Spleen (tissue), 11 donors: ENCODE measurements at regions not wholly inside any gene's neighbourhood (a gene's known extent, or its start where the extent isn't known, plus 50 kb on each side); places are given as distances from the start of the nearest gene placed in this dataset.
A peak's percentile ranks its signal among the peaks of the same experiment; 100 is the strongest.
"Not testable (repeated sequence)": the region's sequence is repeated elsewhere in the genome, so short reads cannot be mapped to it uniquely, and the experiment has no call there.

Experiments
- DNase-seq: peaks from one replicate; pipeline ENCODE4 v3.0.0-alpha.2; 2020
- H3K27ac ChIP-seq, 8 donors: fragments of 200-600 bp; sonication (generic) in 7 of 8; 1 replicate in 4 of 8; 2 replicates in 4 of 8; pipeline versions ENCODE4 v1.5.0 to v1.8.0; 2016 to 2021; ENCODE audit warnings: inconsistent platforms in 4 of 8, mild to moderate bottlenecking in 4 of 8, moderate library complexity in 1 of 8
- H3K27me3 ChIP-seq, 7 donors: fragments of 200-600 bp; sonication (generic) in 6 of 7; replicated peaks in 1 of 7; 1 replicate in 4 of 7; 2 replicates in 3 of 7; pipeline versions ENCODE4 v1.5.0 to v1.8.0; 2016 to 2021; ENCODE audit warnings: inconsistent platforms in 3 of 7, mild to moderate bottlenecking in 1 of 7
- H3K36me3 ChIP-seq, 6 donors: fragments of 200-600 bp; sonication (generic) in 5 of 6; 1 replicate in 4 of 6; 2 replicates in 2 of 6; pipeline versions ENCODE4 v1.5.0 to v1.8.0; 2016 to 2021; ENCODE audit warnings: inconsistent platforms in 2 of 6
- H3K4me1 ChIP-seq, 6 donors: fragments of 200-600 bp; sonication (generic) in 5 of 6; 1 replicate in 3 of 6; 2 replicates in 3 of 6; pipeline versions ENCODE4 v1.5.0 to v1.8.0; 2016 to 2021; ENCODE audit warnings: inconsistent platforms in 3 of 6
- H3K4me3 ChIP-seq, 8 donors: fragments of 200-600 bp; sonication (generic) in 7 of 8; 1 replicate in 4 of 8; 2 replicates in 4 of 8; pipeline versions ENCODE4 v1.5.0 to v1.8.0; 2016 to 2021; ENCODE audit warnings: inconsistent platforms in 4 of 8, mild to moderate bottlenecking in 4 of 8, moderate library complexity in 2 of 8
- H3K9me3 ChIP-seq, 8 donors: fragments of 200-600 bp; sonication (generic) in 7 of 8; 1 replicate in 4 of 8; 2 replicates in 4 of 8; pipeline versions ENCODE4 v1.5.0 to v1.8.0; 2016 to 2021; ENCODE audit warnings: inconsistent platforms in 4 of 8
- POLR2A ChIP-seq, 3 donors: fragments of 450-650 bp; IDR thresholded peaks; one replicate each; pipeline ENCODE4 v1.5.1; 2017; ENCODE audit warnings: antibody characterized with exemption in 3 of 3, mild to moderate bottlenecking in 1 of 3
- POLR2AphosphoS5 ChIP-seq, 3 donors: sonication (generic); formaldehyde crosslinking; IDR thresholded peaks; one replicate each; pipeline ENCODE4 v1.5.1; 2017; ENCODE audit warnings: antibody characterized with exemption in 3 of 3
- WGBS, 5 donors: extraction: QIAGEN DNeasy Blood & Tissue Kit in 3 of 5; methylation state at CpG; one replicate each; pipeline versions ENCODE4 v1.1.5 to v1.1.7; 2013 to 2018; 5-methylcytosine and 5-hydroxymethylcytosine counted together
- intact Hi-C: fragments of 100-400 bp; cut with DNase I; formaldehyde crosslinking; loops from one replicate; pipeline ENCODE4 v1.15.0; 2023; ENCODE audit warnings: low total_unique reads
- TF ChIP-seq, protein P1 (sequence below), 11 experiments: fragments of 200-600 bp in 7 of 11; fragments of 450-650 bp in 4 of 11; sonication (generic) in 4 of 11; IDR thresholded peaks in 8 of 11; conservative IDR thresholded peaks in 3 of 11; 1 replicate in 7 of 11; 2 replicates in 4 of 11; pipeline versions ENCODE4 v1.4.0 to v1.8.0; 2016 to 2021; ENCODE audit warnings: antibody characterized with exemption in 11 of 11, inconsistent platforms in 4 of 11, mild to moderate bottlenecking in 1 of 11
- donor health status: healthy with polysubstance abuse.
- donor health status: DM: no; HTN: no; CAD: no; lungs with moderate emphysema.
- donor health status: DM: no; HTN: no; CAD: no.
- donor health status: Bipolar disorder and iron deficiency.
- donor health status: healthy.
- donor health status: DM: no; HTN: no; CAD: no.
- donor health status: DM: yes; HTN: yes; CAD: no.

DNA sequence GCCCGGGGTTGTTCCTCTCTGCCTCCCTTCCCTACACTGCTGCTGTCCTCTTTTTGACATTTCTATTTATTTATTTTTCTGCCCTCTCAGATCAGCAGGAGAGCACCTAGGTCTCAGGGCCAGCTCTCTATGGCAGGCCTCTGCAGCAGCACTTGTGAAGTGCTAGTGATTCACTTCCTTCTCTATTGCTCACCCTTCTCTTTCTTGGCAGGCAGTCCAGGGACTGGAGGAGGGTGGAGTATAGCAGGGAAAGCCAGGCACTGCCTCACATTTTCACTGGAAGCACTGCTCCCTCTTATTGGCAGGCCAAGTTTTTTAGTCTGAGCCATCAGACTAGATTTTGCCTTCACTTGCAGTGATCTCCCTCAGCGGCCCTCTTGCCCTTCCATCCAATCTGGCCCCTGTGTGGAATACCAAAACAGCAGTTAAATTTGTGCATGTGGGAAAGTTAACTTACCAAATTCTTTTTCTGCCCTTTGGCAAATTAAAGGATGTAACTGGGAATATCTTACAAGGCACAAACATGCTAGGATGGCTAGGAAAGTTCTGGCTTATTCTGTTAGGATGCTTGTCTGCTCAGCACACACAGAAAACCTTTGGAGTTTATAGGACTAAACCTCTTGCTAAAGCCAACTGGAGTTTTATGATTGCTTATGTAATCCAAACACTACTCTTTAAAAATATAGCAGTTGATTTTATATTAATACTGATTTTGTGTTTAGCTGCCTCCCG, 847.6 kb downstream of the TTLL7 start:
- H3K4me3 ChIP-seq, H3K4me1 ChIP-seq, H3K9me3 ChIP-seq, H3K36me3 ChIP-seq, H3K27me3 ChIP-seq, intact Hi-C loops: not testable (repeated sequence)
- 27 to 90% (median 82%) methylated on average over 2 to 3 of the region's 3 CpGs for WGBS, 5 donors
- peak; percentile 50 for DNase-seq
- peak overlapping the region in 3 of 8 donors; percentile 21 to 64 (median 51) for H3K27ac ChIP-seq

DNA sequence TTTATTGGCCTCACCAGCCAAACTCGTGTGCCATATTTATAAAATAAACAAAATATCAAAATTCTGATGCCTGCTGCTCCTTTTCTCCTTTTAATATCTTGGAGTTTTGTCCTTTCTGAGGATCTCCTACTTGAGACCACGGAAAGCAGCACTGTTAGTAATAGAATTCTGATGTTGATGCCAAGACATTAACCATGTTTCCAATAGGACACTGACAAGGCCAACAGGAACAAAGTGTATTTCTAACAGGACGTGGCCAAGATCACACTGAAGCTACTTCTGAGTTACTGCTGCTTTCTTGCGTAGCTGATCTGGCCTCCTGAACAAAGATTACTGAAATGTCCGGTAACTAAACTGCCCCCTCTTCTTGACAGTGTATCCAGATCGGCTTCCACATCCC, 848.5 kb downstream of the TTLL7 start:
- peak overlapping the region in 5 of 8 donors; percentile 20 to 64 (median 51) for H3K27ac ChIP-seq
- H3K4me1 ChIP-seq, H3K4me3 ChIP-seq, H3K9me3 ChIP-seq, H3K27me3 ChIP-seq, DNase-seq, H3K36me3 ChIP-seq, intact Hi-C loops: not testable (repeated sequence)
- WGBS, 5 donors = 59 to 70% (median 61%) methylated on average over 6 of the region's 6 CpGs

GRCh38 chr1:83145820-83146219, 853.1 kb downstream of the TTLL7 start:
- DNase-seq, H3K9me3 ChIP-seq, H3K4me3 ChIP-seq, H3K27ac ChIP-seq, H3K36me3 ChIP-seq, H3K4me1 ChIP-seq, intact Hi-C loops, H3K27me3 ChIP-seq: not testable (repeated sequence)
- 18 to 43% (median 22%) methylated on average over 1 of the region's 2 CpGs for WGBS, 5 donors

DNA sequence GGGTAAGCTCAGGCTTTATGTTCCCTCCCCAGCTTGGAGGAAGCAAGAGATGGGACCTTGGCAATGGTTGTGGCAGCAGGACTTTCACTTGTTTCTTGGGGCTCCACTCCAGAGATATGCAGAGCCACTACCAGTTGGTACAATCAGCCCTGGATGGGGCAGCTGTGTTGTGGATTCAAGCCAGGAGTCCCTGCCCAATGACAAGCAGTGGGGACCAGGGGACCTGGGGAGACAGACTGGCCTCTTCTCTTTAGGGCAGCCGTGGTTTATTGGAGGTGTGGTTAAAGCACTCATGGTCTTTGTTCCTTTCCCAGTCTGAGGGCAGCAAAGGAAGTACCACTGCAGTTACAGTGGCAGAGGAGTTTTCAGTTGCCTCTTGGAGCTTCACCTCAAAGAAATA, 856.1 kb downstream of the TTLL7 start:
- H3K27ac ChIP-seq, H3K9me3 ChIP-seq, intact Hi-C loops, H3K4me1 ChIP-seq, H3K4me3 ChIP-seq, H3K36me3 ChIP-seq, H3K27me3 ChIP-seq: not testable (repeated sequence)
- peak; percentile 54 for DNase-seq
- WGBS, 5 donors = 33 to 60% (median 50%) methylated on average over 1 of the region's 1 CpG

- H3K9me3 ChIP-seq, H3K27ac ChIP-seq, H3K27me3 ChIP-seq, H3K4me1 ChIP-seq, H3K4me3 ChIP-seq, intact Hi-C loops, H3K36me3 ChIP-seq, DNase-seq: not testable (repeated sequence)
- WGBS, 5 donors = 82 to 93% (median 88%) methylated on average over 1 of the region's 1 CpG
These were observed 863.3 kb downstream of the TTLL7 start for GRCh38 chr1:83135524-83136157.

DNA sequence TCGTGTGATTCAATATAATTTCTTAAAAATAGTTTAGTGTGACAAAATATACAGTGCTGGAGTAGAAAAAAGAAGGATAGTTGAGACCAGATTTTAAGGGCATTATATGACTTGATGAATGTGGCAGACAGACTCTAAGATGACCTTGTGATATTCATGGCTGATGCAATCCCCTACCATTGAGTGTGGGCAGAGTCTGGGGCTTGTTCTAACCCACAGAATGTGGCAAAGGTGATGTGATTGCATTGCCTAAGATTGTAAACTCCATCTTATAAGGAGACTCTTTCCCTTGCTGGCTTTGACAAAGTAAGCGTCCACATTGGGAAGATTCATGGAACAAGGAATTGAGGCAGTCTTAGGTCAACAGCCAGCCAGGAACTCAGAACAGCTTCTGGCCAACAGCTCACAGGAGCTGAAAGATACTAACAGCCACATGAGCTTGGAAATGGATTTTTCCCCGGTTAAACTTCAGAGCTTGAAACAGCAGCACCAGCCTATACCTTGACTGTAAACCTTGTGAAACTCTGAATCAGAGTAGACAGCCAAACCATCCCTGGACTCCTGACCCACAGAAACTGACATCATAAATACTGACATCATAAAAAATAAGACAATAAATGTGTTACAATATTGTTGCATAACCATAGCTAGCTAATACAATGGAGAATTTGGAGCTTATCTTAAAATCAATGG, 864.5 kb downstream of the TTLL7 start:
- H3K36me3 ChIP-seq, H3K4me3 ChIP-seq, H3K27me3 ChIP-seq, H3K27ac ChIP-seq, H3K9me3 ChIP-seq, intact Hi-C loops, DNase-seq, H3K4me1 ChIP-seq: not testable (repeated sequence)
- WGBS, 5 donors = 61 to 92% (median 84%) methylated on average over 1 to 2 of the region's 3 CpGs

- Histone ChIP-seq H3K36me3 (no peaks in the 10 kb centered on the region), H3K27ac (no peak overlapping the region), H3K4me1 (no peaks in the 10 kb centered on the region), H3K9me3 (no peaks in the 10 kb centered on the region), H3K27me3 (no peaks in the 10 kb centered on the region), H3K4me3 (no peak overlapping the region)
- 78 to 93% (median 84%) methylated on average over 1 of the region's 1 CpG for WGBS, 5 donors
- TF ChIP-seq, protein P1, sequence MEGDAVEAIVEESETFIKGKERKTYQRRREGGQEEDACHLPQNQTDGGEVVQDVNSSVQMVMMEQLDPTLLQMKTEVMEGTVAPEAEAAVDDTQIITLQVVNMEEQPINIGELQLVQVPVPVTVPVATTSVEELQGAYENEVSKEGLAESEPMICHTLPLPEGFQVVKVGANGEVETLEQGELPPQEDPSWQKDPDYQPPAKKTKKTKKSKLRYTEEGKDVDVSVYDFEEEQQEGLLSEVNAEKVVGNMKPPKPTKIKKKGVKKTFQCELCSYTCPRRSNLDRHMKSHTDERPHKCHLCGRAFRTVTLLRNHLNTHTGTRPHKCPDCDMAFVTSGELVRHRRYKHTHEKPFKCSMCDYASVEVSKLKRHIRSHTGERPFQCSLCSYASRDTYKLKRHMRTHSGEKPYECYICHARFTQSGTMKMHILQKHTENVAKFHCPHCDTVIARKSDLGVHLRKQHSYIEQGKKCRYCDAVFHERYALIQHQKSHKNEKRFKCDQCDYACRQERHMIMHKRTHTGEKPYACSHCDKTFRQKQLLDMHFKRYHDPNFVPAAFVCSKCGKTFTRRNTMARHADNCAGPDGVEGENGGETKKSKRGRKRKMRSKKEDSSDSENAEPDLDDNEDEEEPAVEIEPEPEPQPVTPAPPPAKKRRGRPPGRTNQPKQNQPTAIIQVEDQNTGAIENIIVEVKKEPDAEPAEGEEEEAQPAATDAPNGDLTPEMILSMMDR (IDR thresholded peaks at IDR 0.05 in 8 of 11, conservative IDR thresholded peaks at IDR 0.05 in 3 of 11) = no peak
- TF ChIP-seq POLR2AphosphoS5 (IDR thresholded peaks at IDR 0.05) = no peak
- no peak for TF ChIP-seq POLR2A (IDR thresholded peaks at IDR 0.05)
- no peak for DNase-seq
- intact Hi-C loops = no loop called here
These were observed 867.3 kb downstream of the TTLL7 start for GRCh38 chr1:83131692-83131955.
